ENCODE measurements at regions not wholly inside any gene's neighbourhood (a gene's known extent, or its start where the extent isn't known, plus 50 kb on each side); places are given as distances from the start of the nearest gene placed in this dataset.

DNA sequence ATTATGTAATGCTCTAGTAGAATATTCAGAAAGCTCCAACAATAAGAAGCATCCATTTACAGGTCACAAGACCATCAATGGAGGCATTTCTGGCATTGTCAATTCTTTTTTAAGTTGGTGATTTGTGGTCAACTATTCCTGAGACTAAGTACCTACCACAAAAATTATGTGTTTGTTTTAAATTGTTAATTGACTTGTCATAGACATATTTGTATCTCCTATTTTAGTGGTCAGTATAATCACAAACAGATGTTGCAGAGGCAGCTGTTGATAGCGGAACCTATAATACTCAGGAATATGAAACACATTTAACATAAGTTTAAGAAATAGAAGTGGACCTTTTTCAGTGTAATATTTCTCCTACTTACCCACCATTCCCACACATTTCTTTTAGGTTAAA, 430.1 kb downstream of the CCDC85A start:
- TF ChIP-seq, protein P1, sequence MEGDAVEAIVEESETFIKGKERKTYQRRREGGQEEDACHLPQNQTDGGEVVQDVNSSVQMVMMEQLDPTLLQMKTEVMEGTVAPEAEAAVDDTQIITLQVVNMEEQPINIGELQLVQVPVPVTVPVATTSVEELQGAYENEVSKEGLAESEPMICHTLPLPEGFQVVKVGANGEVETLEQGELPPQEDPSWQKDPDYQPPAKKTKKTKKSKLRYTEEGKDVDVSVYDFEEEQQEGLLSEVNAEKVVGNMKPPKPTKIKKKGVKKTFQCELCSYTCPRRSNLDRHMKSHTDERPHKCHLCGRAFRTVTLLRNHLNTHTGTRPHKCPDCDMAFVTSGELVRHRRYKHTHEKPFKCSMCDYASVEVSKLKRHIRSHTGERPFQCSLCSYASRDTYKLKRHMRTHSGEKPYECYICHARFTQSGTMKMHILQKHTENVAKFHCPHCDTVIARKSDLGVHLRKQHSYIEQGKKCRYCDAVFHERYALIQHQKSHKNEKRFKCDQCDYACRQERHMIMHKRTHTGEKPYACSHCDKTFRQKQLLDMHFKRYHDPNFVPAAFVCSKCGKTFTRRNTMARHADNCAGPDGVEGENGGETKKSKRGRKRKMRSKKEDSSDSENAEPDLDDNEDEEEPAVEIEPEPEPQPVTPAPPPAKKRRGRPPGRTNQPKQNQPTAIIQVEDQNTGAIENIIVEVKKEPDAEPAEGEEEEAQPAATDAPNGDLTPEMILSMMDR (IDR thresholded peaks at IDR 0.05): no peak
- TF ChIP-seq POLR2A (IDR thresholded peaks at IDR 0.05): no peak
